CD4-positive, alpha-beta T cell treated with Interleukin-15 for 4 hours (primary cell): ENCODE measurements at regions not wholly inside any gene's neighbourhood (a gene's known extent, or its start where the extent isn't known, plus 50 kb on each side); places are given as distances from the start of the nearest gene placed in this dataset.
"Not testable (repeated sequence)": the region's sequence is repeated elsewhere in the genome, so short reads cannot be mapped to it uniquely, and the experiment has no call there.

Source experiments
- DNase-seq: peaks from one replicate; pipeline ENCODE4 v3.0.0-alpha.2; 2020; ENCODE audit warnings: low spot score

DNA sequence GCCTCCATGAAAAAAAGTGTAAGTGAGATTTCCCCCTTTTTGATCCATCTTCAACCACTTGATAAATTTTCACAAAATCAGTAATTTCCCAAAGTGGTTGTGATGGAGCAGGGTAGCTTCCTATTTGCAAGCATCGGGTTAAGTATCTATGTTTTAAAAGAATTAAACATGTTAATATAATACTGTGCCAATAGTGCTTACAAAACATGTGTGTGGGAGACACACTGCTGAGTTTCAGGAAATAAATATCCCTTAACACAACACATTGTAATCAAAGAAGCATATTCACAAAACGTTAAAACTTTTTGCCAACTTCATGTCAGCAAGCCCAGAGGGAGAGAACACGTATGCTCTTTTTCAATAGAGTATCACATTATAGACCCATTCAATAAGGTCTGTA lies 526.9 kb downstream of the TTLL7 start:
- DNase-seq: not testable (repeated sequence)

DNA sequence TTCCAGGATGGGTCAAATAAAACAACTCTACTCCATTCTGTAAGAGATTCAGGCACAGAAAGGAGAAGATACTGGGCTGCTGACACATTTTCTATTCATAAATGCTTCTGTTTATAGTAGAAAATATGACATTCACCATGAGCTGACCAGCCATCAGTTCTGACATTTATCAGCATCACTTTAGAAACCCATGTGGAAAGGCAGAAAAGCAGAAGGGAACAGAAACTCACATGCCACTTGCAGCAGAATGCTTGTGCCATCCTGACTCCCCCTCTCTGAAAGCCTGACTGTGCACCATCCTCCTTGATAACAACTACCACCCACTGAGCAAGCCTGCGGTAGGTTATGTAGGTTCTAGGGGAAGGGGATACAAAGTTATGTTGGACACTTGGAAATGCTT lies 527.7 kb downstream of the TTLL7 start:
- DNase-seq: not testable (repeated sequence)

DNA sequence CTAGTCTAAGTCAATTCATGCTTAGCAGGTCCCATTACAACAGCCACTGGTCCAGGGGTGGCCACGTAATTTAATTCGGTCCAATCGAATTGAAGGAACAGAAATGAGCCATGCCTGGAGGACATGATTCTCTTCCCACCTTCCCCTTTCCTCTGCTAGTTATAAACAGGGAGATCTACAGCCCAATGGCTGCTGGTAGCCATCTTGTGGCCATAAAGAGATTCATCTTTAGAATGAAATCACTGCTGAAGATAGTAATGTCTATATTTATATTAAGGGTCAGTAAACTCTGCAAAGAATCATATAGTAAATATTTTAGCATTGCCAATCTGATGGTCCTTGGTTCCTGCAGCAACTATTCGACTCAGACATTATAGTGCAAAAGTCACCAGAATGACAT lies 530.6 kb downstream of the TTLL7 start:
- not testable (repeated sequence) for DNase-seq

DNA sequence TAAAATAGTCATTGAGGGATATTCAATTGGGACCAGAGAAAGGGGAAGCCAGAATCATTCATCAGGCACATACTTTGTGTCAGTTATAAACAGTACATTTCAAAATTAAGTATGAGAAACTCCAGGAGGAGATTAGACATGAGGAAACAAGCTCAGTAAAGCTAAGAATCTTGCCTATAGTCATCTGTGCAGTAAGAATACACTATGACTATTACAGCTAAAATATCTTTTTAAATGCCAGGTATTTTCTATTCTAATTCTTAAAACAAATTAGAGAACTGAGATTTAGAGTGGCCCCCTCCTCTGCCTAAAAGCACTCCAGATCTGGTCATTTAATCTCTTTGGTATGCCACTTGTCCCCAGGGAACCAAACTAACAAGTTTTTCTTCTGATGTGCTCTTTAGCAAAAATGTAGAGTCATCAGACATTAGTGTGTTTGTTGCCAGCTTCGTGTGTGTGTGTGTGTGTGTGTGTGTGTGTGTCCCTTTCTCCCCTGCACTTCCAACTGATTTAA lies 541.1 kb downstream of the TTLL7 start:
- not testable (repeated sequence) for DNase-seq

DNA sequence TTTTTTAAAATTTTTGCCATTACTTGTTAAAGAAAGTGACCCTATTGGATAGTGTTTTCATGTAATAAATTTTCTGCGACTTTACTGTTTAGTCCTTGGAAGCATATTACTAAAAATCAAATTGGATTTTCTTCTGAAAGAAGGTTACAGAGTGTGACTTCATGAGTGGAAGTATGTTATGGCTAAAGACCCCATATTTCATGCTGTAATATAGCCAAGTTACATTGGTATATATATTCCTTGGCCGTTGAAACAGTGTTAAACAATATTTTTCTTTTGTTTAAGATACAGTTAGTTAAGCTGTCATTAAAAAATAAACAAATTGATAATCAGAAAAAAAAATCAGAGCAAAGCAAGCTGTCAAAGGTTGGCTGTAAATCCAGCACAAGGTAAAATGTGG lies 541.7 kb downstream of the TTLL7 start:
- not testable (repeated sequence) for DNase-seq

GRCh38 chr1:83455753-83456152 lies 543.2 kb downstream of the TTLL7 start:
- DNase-seq: not testable (repeated sequence)

DNA sequence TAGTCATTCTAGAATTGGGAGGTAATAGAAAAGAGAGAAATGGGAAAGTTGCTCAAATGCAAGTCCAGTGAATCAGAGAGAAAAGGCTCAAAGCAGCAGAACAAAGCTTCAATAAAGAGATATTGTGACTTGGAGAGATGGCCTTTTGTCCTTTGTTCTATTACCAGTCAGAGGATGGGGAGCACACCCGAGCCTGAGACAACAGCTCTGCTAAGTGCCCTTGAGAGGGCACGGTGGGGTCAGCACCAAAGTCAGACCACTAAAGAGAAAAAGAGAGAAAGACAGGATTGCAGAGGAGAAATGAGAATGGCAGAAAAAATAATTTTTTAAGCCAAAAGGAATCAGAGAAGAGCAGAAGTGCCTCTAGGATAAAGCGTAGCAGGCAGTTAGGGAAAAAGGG lies 553.1 kb downstream of the TTLL7 start:
- DNase-seq: not testable (repeated sequence)

DNA sequence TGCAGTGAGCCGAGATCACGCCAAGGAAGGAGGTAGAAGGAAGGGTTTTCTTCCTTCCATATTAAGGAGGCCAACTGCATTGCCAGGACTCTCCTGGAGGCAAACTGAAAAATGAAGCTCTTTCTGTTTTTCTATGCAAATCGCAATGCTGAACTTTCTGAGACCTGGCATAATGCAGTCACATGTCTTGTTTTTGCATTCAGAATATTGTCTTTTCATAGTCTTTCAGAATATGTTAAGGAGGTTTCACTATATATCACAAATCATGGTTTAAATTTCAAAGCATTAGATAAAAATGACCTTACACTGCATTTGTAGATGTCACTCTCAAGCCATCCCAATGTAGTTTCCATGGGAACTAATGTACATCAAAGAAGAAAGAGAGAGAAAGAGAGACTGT lies 556.5 kb downstream of the TTLL7 start:
- not testable (repeated sequence) for DNase-seq

- DNase-seq: not testable (repeated sequence)
Observed at GRCh38 chr1:83440586-83440985, 558.3 kb downstream of the TTLL7 start.

- DNase-seq: not testable (repeated sequence)
Observed at GRCh38 chr1:83440021-83440420, 558.9 kb downstream of the TTLL7 start.

DNA sequence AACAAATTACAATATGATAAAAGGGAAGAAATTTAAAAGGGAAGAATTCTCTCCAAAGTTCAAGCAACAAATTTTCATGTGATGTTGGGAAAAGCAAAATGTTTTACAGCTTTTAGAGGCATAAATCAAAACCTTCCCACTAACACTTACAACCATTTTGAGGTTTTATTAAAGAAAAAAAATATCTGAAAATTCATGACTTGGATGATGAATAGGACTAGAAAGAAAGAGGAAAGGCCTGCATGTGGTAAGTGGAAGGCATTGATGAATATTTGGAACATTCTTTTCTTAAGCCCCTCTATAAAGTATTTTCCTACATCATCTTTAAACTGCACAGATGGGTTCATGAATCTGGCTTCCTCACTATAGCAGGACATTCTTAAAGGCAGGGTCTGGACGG lies 560.6 kb downstream of the TTLL7 start:
- DNase-seq: not testable (repeated sequence)

DNA sequence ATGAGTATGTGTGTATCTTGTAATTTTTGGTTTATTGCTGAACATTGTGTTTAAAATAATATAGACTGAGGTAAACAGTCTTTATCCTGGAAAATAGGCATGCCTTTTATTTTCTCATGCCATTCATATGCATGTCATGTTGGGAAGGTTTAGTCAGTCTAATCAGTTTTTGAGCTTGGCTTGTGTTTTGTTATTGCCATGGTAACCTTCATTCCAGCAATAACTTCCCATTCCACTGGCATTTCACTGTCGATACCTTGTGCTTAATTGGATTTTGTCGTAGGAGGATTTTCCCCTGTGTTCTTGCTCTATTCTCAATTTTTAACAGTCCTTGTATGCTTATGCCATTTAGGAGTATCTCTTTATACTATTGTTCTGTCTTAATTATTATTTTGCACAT lies 563.6 kb downstream of the TTLL7 start:
- DNase-seq: not testable (repeated sequence)

DNA sequence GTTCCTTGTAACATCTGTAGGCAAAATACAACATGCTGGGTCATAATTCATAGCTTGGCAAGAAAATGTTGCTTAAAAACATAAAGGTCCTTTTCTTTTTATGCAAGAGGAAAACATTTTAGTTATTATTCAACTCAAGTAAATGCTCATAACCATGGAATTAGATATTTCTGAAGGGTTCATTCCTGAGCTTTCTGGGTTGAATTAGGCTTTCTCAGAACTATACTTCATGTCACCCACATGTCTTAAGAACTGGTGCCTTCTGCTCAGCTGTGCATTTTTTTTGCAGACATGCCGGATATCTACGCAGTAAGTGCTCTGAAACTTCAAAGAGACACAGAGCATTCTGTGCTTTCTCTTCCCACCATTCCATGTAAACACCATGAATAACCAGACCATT lies 571.4 kb downstream of the TTLL7 start:
- not testable (repeated sequence) for DNase-seq

DNA sequence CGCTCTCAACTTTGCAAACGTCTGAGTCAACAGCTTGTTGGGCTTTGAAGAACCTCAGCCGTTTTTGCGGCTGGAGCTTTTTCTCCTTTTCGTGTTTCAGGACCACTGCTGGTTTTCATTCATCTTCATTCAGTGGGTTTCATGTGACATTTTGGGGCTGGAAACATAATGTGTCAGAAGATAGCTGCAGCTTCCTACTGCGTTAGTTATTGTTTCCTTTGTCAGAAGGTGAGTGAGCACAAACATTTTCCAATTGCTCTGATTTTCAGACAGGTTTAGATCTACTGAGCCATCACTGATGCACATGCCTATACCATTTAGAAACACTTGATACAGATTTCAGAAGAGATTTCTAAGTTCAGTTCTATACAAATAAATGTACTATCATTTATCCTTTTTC lies 575.5 kb downstream of the TTLL7 start:
- not testable (repeated sequence) for DNase-seq

GRCh38 chr1:83418558-83418957 lies 580.4 kb downstream of the TTLL7 start:
- no peak for DNase-seq

GRCh38 chr1:83413839-83414107 lies 585.2 kb downstream of the TTLL7 start:
- DNase-seq: not testable (repeated sequence)

DNA sequence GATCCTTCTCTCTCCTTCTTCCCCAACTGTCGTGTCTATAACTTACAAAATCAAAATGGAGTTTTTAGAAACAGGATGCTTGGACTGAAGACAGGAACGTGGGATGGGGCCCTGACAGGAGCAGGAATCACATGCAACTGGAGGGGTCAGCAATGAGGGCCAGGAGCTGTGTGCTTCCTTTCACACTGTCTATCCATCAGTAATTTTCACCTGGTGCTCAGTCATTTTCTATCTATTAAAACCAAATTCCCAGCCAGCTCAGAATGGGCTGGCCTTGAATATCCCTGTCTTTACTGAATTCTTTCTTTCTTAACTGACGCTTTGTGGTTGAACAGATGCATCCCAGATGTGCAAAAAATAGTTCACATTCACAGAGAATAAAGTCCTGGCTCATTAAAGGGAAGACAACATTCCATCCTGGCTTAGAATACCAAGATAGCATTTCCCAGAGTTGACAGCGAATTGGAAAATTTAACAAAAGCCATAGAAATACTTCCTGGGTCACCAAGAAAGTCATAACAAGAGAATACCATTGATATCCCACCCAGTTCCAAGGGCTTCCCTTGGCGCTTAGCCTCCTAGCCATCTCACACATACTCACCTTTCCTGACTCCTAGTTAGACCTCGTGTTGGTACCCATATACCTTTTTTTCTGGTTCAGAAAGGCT lies 588.1 kb downstream of the TTLL7 start:
- DNase-seq: not testable (repeated sequence)

DNA sequence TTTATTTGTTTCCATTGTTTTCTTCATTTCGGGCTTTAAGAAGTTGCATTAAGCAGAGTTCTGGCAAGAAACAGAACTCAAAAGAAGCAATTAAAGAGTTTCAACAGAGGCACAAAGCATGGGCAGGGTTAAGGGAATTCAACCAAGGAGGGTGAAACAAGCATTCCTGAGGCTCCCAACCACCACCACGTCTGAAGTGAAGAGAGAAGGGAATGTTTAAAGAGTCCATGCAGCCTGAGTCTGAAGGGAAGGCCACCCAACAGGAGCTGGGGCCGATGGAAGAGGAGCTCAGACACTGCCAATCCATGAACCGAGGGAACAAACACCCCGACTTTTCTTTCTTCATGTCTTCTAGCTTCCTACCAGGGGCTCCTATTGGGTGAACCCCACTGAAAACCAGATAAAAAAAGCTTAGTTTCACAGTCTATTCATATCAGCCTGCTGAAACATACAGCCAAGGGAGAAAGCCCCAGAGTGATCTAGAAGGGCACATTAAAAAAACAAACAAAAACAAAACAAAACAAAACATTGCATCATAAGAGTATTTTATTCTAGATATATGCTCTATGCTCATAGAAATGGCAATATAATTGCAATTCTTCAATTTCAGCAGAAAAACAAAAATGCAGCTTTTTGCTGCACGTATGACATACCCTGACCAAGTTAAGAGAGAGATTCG lies 592.1 kb downstream of the TTLL7 start:
- DNase-seq: not testable (repeated sequence)

DNA sequence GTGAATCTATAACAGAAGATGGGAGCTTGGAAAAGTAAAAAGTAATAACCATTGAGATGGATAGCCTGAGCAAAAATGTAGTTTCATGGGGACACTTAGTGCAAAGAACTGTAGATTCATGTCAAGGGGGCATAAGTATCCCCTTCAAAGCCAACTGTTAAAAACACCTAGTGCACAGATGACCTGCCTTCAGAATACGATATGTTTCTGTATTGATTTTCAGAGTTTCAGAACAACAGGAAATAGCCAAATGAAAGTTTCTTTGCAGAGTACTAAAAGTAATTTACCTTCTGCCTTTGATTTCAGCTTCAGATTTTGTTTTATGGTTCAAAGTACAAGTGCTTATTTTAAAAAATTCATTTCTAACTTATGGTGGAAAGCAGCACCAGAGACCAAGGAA lies 593.1 kb downstream of the TTLL7 start:
- not testable (repeated sequence) for DNase-seq

- not testable (repeated sequence) for DNase-seq
Observed at GRCh38 chr1:83403500-83403899, 595.4 kb downstream of the TTLL7 start.

DNA sequence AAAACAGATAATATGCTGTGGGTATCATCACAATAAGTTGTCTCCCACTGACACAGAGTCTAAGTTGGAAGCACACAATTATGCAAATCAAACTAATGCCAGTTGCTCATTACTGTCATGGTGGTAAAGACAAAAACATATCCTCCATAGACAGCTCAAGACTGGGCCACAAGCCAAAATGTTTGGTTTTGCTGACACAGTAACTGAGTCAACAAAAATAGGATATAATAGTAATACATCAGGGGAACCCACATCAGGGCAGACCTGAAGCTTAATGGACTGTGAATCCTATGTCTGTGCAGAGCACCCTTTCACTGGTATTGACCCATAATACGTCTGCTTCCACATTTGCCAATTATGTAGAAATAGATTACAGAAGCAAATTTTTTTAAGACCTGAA lies 597.8 kb downstream of the TTLL7 start:
- not testable (repeated sequence) for DNase-seq

- DNase-seq: not testable (repeated sequence)
Observed at GRCh38 chr1:83400173-83400572, 598.8 kb downstream of the TTLL7 start.

DNA sequence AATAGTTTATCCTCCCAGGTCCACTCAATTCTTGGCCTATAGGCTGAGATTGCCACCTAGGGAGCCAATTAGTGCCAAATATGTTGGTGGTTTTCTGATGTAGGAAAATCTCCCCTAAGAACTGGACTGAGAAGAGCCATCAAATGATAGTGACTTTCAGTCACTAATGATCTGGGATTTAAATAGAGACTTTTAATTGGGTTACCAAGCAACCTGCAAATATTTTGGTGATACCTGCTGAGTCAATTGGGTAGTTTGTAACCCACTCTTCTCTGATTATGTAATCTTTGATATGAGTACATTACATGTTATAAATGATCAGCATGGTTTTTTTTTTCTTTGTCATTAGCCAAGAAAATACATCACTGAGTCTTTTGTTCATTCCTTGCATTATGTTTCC lies 600.8 kb downstream of the TTLL7 start:
- not testable (repeated sequence) for DNase-seq

GRCh38 chr1:83395130-83395529 lies 603.8 kb downstream of the TTLL7 start:
- DNase-seq: not testable (repeated sequence)
